Keratinocyte (primary cell): ENCODE measurements at regions not wholly inside any gene's neighbourhood (a gene's known extent, or its start where the extent isn't known, plus 50 kb on each side); places are given as distances from the start of the nearest gene placed in this dataset.

Experiments used
- CTCF ChIP-seq, 3 experiments: IDR thresholded peaks in 1 of 3; conservative IDR thresholded peaks in 1 of 3; optimal IDR thresholded peaks in 1 of 3; 2 replicates in 2 of 3; 3 replicates in 1 of 3; pipeline versions ENCODE3 to v1.5.1; 2011; ENCODE audit warnings: low read length in 3 of 3, mild to moderate bottlenecking in 3 of 3, moderate library complexity in 2 of 3, control low read depth in 1 of 3, inconsistent platforms in 1 of 3; ENCODE audit not compliant: insufficient read depth in 2 of 3; ENCODE audit errors: extremely low read depth in 1 of 3
- EZH2 ChIP-seq: IDR thresholded peaks from one replicate; pipeline ENCODE4 v1.6.1; 2012; ENCODE audit warnings: inconsistent platforms, mild to moderate bottlenecking, low read length, moderate library complexity

GRCh38 chrX:134174273-134174660, 62.7 kb upstream of the CCDC160 start:
- TF ChIP-seq CTCF (optimal IDR thresholded peaks at IDR 0.05 in 1 of 3, IDR thresholded peaks at IDR 0.05 in 1 of 3, conservative IDR thresholded peaks at IDR 0.05 in 1 of 3; ENCODE audit: extremely low read depth in 1 of 3, insufficient read depth in 2 of 3, low read length in 3 of 3) (no peak), EZH2 (no peak)
